K562 (cell line): ENCODE measurements at regions not wholly inside any gene's neighbourhood (a gene's known extent, or its start where the extent isn't known, plus 50 kb on each side); places are given as distances from the start of the nearest gene placed in this dataset.

Experiments
- ATAC-seq: fragments of 200-7000 bp; cut with Tn5 transposase; 3 replicates; pipeline ENCODE4 v1.9.1; 2020; ENCODE audit warnings: moderate library complexity
- BruUV-seq: library from RNA; stranded (reverse); fragments of 400-500 nt; replicated peaks from 2 replicates; lab custom pipeline; 2021; lab: Mats Ljungman, UMichigan
- CTCF ChIA-PET: fragments of 300-600 bp; formaldehyde crosslinking; extraction: SDS; loops from one replicate; lab custom pipeline; 2021; ENCODE audit warnings: low intra/inter-chr PET ratio; lab: Yijun Ruan, JAX
- POLR2A ChIA-PET: fragments of 300-600, 350-650 bp; sonication (Branson Sonifier 250); formaldehyde crosslinking; extraction: SDS; loops from one replicate; lab custom pipeline; 2021; ENCODE audit warnings: antibody characterized with exemption, inconsistent platforms; lab: Yijun Ruan, JAX
- DNase-seq, 4 experiments: peaks; one replicate each; pipeline versions ENCODE4 v3.0.0 to v3.0.0-alpha.2; 2011 to 2018; ENCODE audit warnings: low spot score in 3 of 4, mixed read lengths in 3 of 4; ENCODE audit errors: extremely low read depth in 1 of 4
- FAIRE-seq: peaks from 2 replicates; lab custom pipeline; 2011; peaks lifted over from hg19 to GRCh38; lab: Jason Lieb, UNC
- H2AFZ ChIP-seq: 2 replicates; pipeline ENCODE4 v1.6.0; 2011; ENCODE audit warnings: low read depth, low read length, control low read depth, inconsistent platforms
- H3K27ac ChIP-seq: fragments of 200-600 bp; 3 replicates; pipeline ENCODE4 v1.8.0; 2011; ENCODE audit warnings: low read depth, mild to moderate bottlenecking, control low read depth, inconsistent platforms, low read length, moderate library complexity, mixed read lengths; ENCODE audit errors: extremely low read depth
- H3K27me3 ChIP-seq, 2 experiments: fragments of 300-600 bp in 1 of 2; 2 replicates in 1 of 2; 3 replicates in 1 of 2; pipeline versions ENCODE4 v1.6.0 to v1.8.0; 2011; ENCODE audit warnings: inconsistent platforms in 2 of 2, low read length in 2 of 2, mild to moderate bottlenecking in 1 of 2, mixed read lengths in 1 of 2, moderate library complexity in 1 of 2; ENCODE audit not compliant: control insufficient read depth in 2 of 2, insufficient read depth in 2 of 2
- H3K36me3 ChIP-seq: fragments of 300-600 bp; 3 replicates; pipeline ENCODE4 v1.8.0; 2011; ENCODE audit warnings: mild to moderate bottlenecking, low read length, inconsistent platforms; ENCODE audit not compliant: control insufficient read depth, insufficient read depth
- H3K4me1 ChIP-seq, 2 experiments: fragments of 200-600 bp in 1 of 2; replicated peaks in 1 of 2; 2 replicates in 1 of 2; 3 replicates in 1 of 2; pipeline versions ENCODE4 v1.5.1 to v1.8.0; 2011; ENCODE audit warnings: inconsistent platforms in 2 of 2, low read length in 2 of 2, mild to moderate bottlenecking in 1 of 2, mixed read lengths in 1 of 2, moderate library complexity in 1 of 2; ENCODE audit not compliant: control insufficient read depth in 2 of 2, insufficient read depth in 2 of 2
- H3K4me2 ChIP-seq: 2 replicates; pipeline ENCODE4 v1.6.1; 2011; ENCODE audit warnings: low read length, control low read depth, inconsistent platforms, mixed read lengths; ENCODE audit not compliant: insufficient read depth
- H3K4me3 ChIP-seq: fragments of 200-600 bp; sonication (generic), shearing (Covaris generic); 2 replicates; pipeline ENCODE4 v1.5.1; 2016; ENCODE audit warnings: control low read depth, inconsistent platforms
- H3K79me2 ChIP-seq: fragments of 200-600 bp; 3 replicates; pipeline ENCODE4 v1.8.0; 2011; ENCODE audit warnings: low read length, inconsistent platforms; ENCODE audit not compliant: control insufficient read depth, insufficient read depth
- H3K9ac ChIP-seq, 2 experiments: 2 replicates each; pipeline versions ENCODE4 v1.6.0 to v1.6.1; 2011; ENCODE audit warnings: low read depth in 2 of 2, low read length in 2 of 2, control low read depth in 1 of 2, inconsistent platforms in 1 of 2, mild to moderate bottlenecking in 1 of 2, mixed read lengths in 1 of 2; ENCODE audit not compliant: insufficient read depth in 1 of 2
- H3K9me1 ChIP-seq: one replicate; pipeline ENCODE4 v1.6.0; 2011; ENCODE audit warnings: inconsistent platforms, mild to moderate bottlenecking, low read length, moderate library complexity; ENCODE audit not compliant: control insufficient read depth, insufficient read depth
- H3K9me3 ChIP-seq: replicated peaks from 2 replicates; pipeline ENCODE4 v1.5.1; 2011; ENCODE audit warnings: low read depth, low read length, inconsistent platforms; ENCODE audit not compliant: control insufficient read depth, insufficient read depth
- H4K20me1 ChIP-seq: replicated peaks from 2 replicates; pipeline ENCODE4 v1.6.1; 2011; ENCODE audit warnings: low read length, inconsistent platforms, mixed read lengths; ENCODE audit not compliant: control insufficient read depth, insufficient read depth
- DDX20 ChIP-seq: fragments of 450-650 bp; IDR thresholded peaks from 2 replicates; pipeline ENCODE4 v1.6.1; 2016; ENCODE audit warnings: missing genetic modification characterization, low read depth, mild to moderate bottlenecking, missing compliant biosample characterization, moderate library complexity
- NRF1 ChIP-seq, 2 experiments: fragments of 450-650 bp; IDR thresholded peaks in 1 of 2; conservative IDR thresholded peaks in 1 of 2; 2 replicates each; pipeline ENCODE4 v1.6.1; 2014; ENCODE audit warnings: mild to moderate bottlenecking in 2 of 2
- PTTG1 ChIP-seq: fragments of 450-650 bp; IDR thresholded peaks from 2 replicates; pipeline ENCODE4 v1.6.1; 2016; ENCODE audit warnings: low read depth, mild to moderate bottlenecking, missing genetic modification characterization, missing compliant biosample characterization
- RBM39 ChIP-seq: fragments of 200-400 bp; formaldehyde crosslinking; optimal IDR thresholded peaks from 2 replicates; pipeline ENCODE3; 2018; ENCODE audit warnings: low read depth, low read length
- SPI1 ChIP-seq: IDR thresholded peaks from 2 replicates; pipeline ENCODE4 v1.6.1; 2011; ENCODE audit warnings: low read depth, low read length, control low read depth, borderline replicate concordance
- SUPT5H ChIP-seq: fragments of 450-650 bp; IDR thresholded peaks from 2 replicates; pipeline ENCODE4 v1.6.1; 2016
- TCFL5 ChIP-seq: fragments of 250-450 bp; sonication (Bioruptor Pico); conservative IDR thresholded peaks from 2 replicates; pipeline ENCODE4 v1.6.1; 2021; ENCODE audit warnings: mild to moderate bottlenecking, moderate library complexity, matching md5 sums
- ZC3H11A ChIP-seq: IDR thresholded peaks from 2 replicates; pipeline ENCODE4 v1.6.1; 2012; ENCODE audit warnings: low read depth, low read length, improper control_type of control experiment
- ZNF436 ChIP-seq: fragments of 250-450, 450-650 bp; sonication (Bioruptor Pico); formaldehyde crosslinking; IDR thresholded peaks from 2 replicates; pipeline ENCODE4 v1.7.0; 2020; ENCODE audit warnings: mild to moderate bottlenecking
- ZNF583 ChIP-seq: fragments of 250-450 bp; sonication (Bioruptor Pico); IDR thresholded peaks from 2 replicates; pipeline ENCODE4 v1.4.0; 2020
- WGBS: fragments of 100-300 bp; shearing (Covaris generic); methylation state at CpG from one replicate; pipeline ENCODE4 v1.1.6; 2016; ENCODE audit warnings: low coverage, mixed read lengths; ENCODE audit not compliant: insufficient coverage; ENCODE audit errors: missing lambda C conversion rate; 5-methylcytosine and 5-hydroxymethylcytosine counted together
- in situ Hi-C: fragments of 300-500 bp; cut with MboI; formaldehyde crosslinking; loops from 4 replicates; pipeline ENCODE4 v1.15.0; 2018; ENCODE audit warnings: inconsistent platforms, mixed read lengths
- intact Hi-C: fragments of 100-400 bp; cut with micrococcal nuclease; formaldehyde crosslinking; loops from 2 replicates; pipeline ENCODE4 v1.14.2; 2022
- TF ChIP-seq, protein P1 (sequence below): fragments of 250-450 bp; sonication (Bioruptor Pico); IDR thresholded peaks from 2 replicates; pipeline ENCODE4 v1.5.0; 2022; ENCODE audit warnings: mild to moderate bottlenecking

DNA sequence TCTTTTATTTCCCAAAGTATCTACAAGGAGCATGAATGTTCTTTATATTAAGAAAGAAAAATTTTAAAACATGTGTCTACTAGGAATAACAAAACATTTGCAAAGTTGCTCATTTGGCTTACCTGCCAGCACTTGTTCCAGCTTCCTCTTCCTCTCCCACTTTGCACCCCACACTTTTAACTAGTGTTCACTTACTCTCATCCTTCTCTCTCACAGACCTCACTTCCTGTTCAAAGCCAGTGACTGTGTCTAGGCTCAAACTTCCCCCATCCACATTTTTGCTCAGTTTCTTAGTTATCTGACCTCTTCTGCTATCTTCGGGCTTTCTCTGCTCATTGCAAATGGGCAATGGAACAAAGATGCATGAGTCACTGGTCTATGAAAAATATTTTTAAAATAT is 512.2 kb upstream of the ZNF462 start:
- BruUV-seq: no TSS peak
- ChIA-PET POLR2A (no interaction called here), CTCF (no interaction called here)
- H3K9ac ChIP-seq: no peak overlapping the region
- no peak overlapping the region for H3K27ac ChIP-seq
- no peaks in the 10 kb centered on the region for H3K9me3 ChIP-seq
- H4K20me1 ChIP-seq: no peaks in the 10 kb centered on the region
- 0% methylated on average over 1 of the region's 1 CpG for WGBS
- no peaks in the 10 kb centered on the region for H3K9me1 ChIP-seq
- no peaks in the 10 kb centered on the region for H3K4me1 ChIP-seq
- H3K79me2 ChIP-seq: no peaks in the 10 kb centered on the region
- DNase-seq: no peak
- in situ Hi-C loops: no loop called here
- no peaks in the 10 kb centered on the region for H3K36me3 ChIP-seq
- no peak for FAIRE-seq
- no peak overlapping the region for H2AFZ ChIP-seq
- intact Hi-C loops: no loop called here
- no peak for ATAC-seq
- no peak overlapping the region for H3K4me3 ChIP-seq
- TF ChIP-seq SPI1 (no peak), TCFL5 (CRISPR knock-in tag) (no peak), ZC3H11A (no peak), DDX20 (tag) (no peak), PTTG1 (no peak), ZNF583 (CRISPR knock-in tag) (no peak), NRF1 (conservative IDR thresholded peaks at IDR 0.05 in 1 of 2, IDR thresholded peaks at IDR 0.05 in 1 of 2) (no peak), SUPT5H (no peak), ZNF436 (CRISPR knock-in tag) (no peak), RBM39 (no peak)
- TF ChIP-seq, protein P1, sequence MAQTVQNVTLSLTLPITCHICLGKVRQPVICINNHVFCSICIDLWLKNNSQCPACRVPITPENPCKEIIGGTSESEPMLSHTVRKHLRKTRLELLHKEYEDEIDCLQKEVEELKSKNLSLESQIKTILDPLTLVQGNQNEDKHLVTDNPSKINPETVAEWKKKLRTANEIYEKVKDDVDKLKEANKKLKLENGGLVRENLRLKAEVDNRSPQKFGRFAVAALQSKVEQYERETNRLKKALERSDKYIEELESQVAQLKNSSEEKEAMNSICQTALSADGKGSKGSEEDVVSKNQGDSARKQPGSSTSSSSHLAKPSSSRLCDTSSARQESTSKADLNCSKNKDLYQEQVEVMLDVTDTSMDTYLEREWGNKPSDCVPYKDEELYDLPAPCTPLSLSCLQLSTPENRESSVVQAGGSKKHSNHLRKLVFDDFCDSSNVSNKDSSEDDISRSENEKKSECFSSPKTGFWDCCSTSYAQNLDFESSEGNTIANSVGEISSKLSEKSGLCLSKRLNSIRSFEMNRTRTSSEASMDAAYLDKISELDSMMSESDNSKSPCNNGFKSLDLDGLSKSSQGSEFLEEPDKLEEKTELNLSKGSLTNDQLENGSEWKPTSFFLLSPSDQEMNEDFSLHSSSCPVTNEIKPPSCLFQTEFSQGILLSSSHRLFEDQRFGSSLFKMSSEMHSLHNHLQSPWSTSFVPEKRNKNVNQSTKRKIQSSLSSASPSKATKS (CRISPR knock-in tag): no peak
- H3K27me3 ChIP-seq: no peaks in the 10 kb centered on the region
- H3K4me2 ChIP-seq: no peak overlapping the region
